ENCODE measurements at regions not wholly inside any gene's neighbourhood (a gene's known extent, or its start where the extent isn't known, plus 50 kb on each side); places are given as distances from the start of the nearest gene placed in this dataset.

DNA sequence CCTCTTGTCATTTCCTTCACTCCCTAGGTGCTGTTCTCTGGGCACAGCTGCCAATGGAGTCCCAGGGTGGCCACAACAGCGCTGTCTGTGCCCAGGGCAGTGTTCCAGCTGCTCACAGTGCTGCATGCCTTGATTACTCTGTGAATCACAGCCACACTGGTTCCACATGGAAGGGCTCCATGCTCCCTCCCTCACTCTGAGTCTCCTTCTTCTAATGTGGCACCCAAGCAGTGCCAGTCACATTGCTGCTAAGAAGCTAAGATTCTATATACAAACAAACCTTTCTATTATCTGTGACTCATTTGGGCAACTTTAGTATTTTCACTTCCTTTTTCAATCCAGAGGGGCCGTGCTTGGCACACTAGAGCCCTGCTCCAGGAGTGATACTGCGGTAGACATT, 248.7 kb downstream of the TDRD3 start:
- TF ChIP-seq CTCF (IDR thresholded peaks at IDR 0.05) (no peak), POLR2A (IDR thresholded peaks at IDR 0.05) (no peak)

All from esophagus squamous epithelium (tissue), 4 donors.